ENCODE measurements at regions not wholly inside any gene's neighbourhood (a gene's known extent, or its start where the extent isn't known, plus 50 kb on each side); places are given as distances from the start of the nearest gene placed in this dataset.

DNA sequence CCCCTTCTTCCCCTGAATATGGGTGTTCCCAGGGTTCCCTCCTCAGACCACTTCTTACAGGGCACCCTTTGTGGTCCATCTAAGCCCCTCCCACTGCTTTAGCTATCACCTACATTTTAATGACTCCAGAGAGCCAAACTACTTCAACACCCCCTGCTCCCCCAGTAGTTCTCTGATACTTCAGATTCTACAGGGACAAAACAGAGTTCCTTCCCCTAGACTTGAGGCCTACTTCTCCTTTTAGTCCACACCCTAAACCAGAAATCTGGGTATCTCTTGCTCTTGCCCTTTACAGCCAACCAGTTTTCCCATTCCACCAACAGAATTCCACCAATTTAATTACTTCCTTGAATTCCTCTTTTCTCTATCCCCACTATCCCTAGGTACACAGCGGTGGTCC lies 107.2 kb downstream of the KCNRG start:
- TF ChIP-seq, protein P1, sequence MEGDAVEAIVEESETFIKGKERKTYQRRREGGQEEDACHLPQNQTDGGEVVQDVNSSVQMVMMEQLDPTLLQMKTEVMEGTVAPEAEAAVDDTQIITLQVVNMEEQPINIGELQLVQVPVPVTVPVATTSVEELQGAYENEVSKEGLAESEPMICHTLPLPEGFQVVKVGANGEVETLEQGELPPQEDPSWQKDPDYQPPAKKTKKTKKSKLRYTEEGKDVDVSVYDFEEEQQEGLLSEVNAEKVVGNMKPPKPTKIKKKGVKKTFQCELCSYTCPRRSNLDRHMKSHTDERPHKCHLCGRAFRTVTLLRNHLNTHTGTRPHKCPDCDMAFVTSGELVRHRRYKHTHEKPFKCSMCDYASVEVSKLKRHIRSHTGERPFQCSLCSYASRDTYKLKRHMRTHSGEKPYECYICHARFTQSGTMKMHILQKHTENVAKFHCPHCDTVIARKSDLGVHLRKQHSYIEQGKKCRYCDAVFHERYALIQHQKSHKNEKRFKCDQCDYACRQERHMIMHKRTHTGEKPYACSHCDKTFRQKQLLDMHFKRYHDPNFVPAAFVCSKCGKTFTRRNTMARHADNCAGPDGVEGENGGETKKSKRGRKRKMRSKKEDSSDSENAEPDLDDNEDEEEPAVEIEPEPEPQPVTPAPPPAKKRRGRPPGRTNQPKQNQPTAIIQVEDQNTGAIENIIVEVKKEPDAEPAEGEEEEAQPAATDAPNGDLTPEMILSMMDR (IDR thresholded peaks at IDR 0.05): no peak
- no peak for TF ChIP-seq POLR2A (IDR thresholded peaks at IDR 0.05)

Measured in body of pancreas (tissue), 4 donors.